Stimulated activated memory B cell treated with anti-CD40 and anti-IgM and Interleukin-4, amounts not matched to agents 10 μg/mL and 1 μg/mL and 100 μg/mL, for 72 hours (primary cell): ENCODE measurements at regions not wholly inside any gene's neighbourhood (a gene's known extent, or its start where the extent isn't known, plus 50 kb on each side); places are given as distances from the start of the nearest gene placed in this dataset.
"Not testable (repeated sequence)": the region's sequence is repeated elsewhere in the genome, so short reads cannot be mapped to it uniquely, and the experiment has no call there.

Experiments used
- ATAC-seq: fragments of 150-1000 bp; cut with Tn5 transposase; 2 replicates; pipeline ENCODE4 v1.10.0; 2021
- H3K27ac Mint-ChIP-seq: one replicate; pipeline ENCODE4 v1.8.0; 2022; ENCODE audit warnings: mild to moderate bottlenecking, mixed read lengths
- H3K27me3 Mint-ChIP-seq: one replicate; pipeline ENCODE4 v1.8.0; 2022; ENCODE audit warnings: mixed read lengths
- H3K36me3 Mint-ChIP-seq: one replicate; pipeline ENCODE4 v1.8.0; 2022; ENCODE audit warnings: mixed read lengths
- H3K4me1 Mint-ChIP-seq: one replicate; pipeline ENCODE4 v1.8.0; 2022; ENCODE audit warnings: mixed read lengths
- H3K4me3 Mint-ChIP-seq: one replicate; pipeline ENCODE4 v1.8.0; 2022; ENCODE audit warnings: mild to moderate bottlenecking, moderate library complexity, mixed read lengths
- H3K9me3 Mint-ChIP-seq: one replicate; pipeline ENCODE4 v1.8.0; 2022; ENCODE audit warnings: mixed read lengths

DNA sequence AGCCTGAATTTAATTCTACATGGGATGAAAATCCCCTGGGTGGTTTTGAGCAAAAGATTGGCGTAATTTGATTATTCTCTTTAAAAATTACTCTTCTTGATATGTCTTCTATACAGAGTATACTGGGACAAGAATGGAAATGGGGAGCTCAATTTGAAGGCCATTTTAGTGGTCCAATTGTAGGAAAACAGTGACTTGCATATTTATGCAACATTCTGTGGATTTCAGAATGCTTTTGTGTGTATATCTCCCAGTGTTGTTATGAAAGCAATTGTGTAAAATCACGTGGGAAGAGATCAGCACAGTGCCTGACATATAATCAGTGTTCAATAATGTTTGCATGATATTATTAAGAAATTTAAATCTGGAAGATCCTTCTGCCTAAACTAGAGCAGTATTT lies 575.9 kb upstream of the PBX1 start:
- ATAC-seq, result no peak
- Mint-ChIP-seq H3K27me3 (no peaks in the 10 kb centered on the region), H3K4me1 (no peaks in the 10 kb centered on the region)

GRCh38 chr1:163985700-163986099 lies 573.3 kb upstream of the PBX1 start:
- no peak for ATAC-seq
- no peak overlapping the region for H3K27ac Mint-ChIP-seq
- no peaks in the 10 kb centered on the region for H3K27me3 Mint-ChIP-seq
- H3K4me1 Mint-ChIP-seq, result no peaks in the 10 kb centered on the region
- no peaks in the 10 kb centered on the region for H3K36me3 Mint-ChIP-seq
- H3K9me3 Mint-ChIP-seq, result peaks cover 3% of the 10 kb centered on the region
- H3K4me3 Mint-ChIP-seq, result no peak overlapping the region

More for the DNA sequence above, 575.9 kb upstream of the PBX1 start:
- Mint-ChIP-seq H3K4me3 (no peak overlapping the region), H3K36me3 (no peaks in the 10 kb centered on the region), H3K27ac (no peak overlapping the region), H3K9me3 (peaks cover 3% of the 10 kb centered on the region)

DNA sequence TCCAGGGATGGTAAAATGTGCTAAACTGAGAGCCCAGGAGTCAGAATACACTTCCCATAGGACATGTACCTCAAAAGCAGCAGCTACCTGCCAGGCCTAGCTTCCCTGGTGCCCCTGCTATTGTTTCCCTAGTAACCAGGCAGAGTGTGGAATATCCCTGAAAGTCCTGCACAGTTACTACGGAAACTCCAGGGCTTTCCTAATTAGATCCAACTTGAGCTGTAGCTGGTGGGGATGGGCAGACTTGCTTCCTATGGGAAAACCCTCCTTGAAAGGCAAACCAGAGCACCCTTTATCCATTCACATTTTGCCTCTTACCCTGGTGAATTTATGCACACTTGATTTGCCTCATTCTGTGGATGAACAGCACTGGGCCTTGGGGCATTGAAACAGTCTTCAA lies 559.9 kb upstream of the PBX1 start:
- no peak overlapping the region for H3K4me3 Mint-ChIP-seq
- H3K4me1 Mint-ChIP-seq, result no peaks in the 10 kb centered on the region
- H3K27ac Mint-ChIP-seq, result no peak overlapping the region
- peaks cover 12% of the 10 kb centered on the region for H3K9me3 Mint-ChIP-seq
- no peak for ATAC-seq
- no peaks in the 10 kb centered on the region for H3K36me3 Mint-ChIP-seq
- no peaks in the 10 kb centered on the region for H3K27me3 Mint-ChIP-seq

- H3K36me3 Mint-ChIP-seq, H3K4me3 Mint-ChIP-seq, H3K27ac Mint-ChIP-seq, H3K4me1 Mint-ChIP-seq, H3K27me3 Mint-ChIP-seq, ATAC-seq: not testable (repeated sequence)
- H3K9me3 Mint-ChIP-seq, result peaks cover 29% of the 10 kb centered on the region
These were observed 552.8 kb upstream of the PBX1 start for GRCh38 chr1:164006186-164006585.

- Mint-ChIP-seq H3K27me3 (no peaks in the 10 kb centered on the region), H3K36me3 (no peaks in the 10 kb centered on the region), H3K9me3 (peaks cover 30% of the 10 kb centered on the region), H3K4me3 (no peak overlapping the region), H3K27ac (no peak overlapping the region), H3K4me1 (no peaks in the 10 kb centered on the region)
- no peak for ATAC-seq
These were observed 552.4 kb upstream of the PBX1 start for GRCh38 chr1:164006621-164007020.

DNA sequence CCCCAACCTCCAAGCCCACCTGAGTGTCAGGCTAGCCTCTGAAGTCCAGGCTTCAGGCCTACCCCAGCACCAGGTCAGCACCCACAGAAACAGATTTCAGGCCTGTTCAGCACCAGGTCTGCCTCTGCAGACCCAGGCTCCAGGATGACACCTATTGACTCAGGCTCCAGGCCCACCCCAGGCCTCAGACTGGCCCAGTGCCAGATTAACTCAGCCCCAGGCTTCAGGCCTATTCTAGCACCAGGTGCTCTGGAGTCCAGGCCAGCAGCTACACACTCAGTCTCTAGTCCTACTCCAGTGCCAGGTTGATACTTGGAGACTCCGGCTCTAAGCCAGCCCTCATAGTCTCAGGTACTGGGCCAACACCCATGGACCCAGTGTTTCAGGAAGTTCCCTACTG lies 541.7 kb upstream of the PBX1 start:
- peaks cover 13% of the 10 kb centered on the region for H3K9me3 Mint-ChIP-seq
- H3K4me3 Mint-ChIP-seq, result no peak overlapping the region
- ATAC-seq, result no peak
- no peaks in the 10 kb centered on the region for H3K27me3 Mint-ChIP-seq
- H3K27ac Mint-ChIP-seq, result no peak overlapping the region
- no peaks in the 10 kb centered on the region for H3K36me3 Mint-ChIP-seq
- H3K4me1 Mint-ChIP-seq, result no peaks in the 10 kb centered on the region

GRCh38 chr1:164020391-164020790 lies 538.6 kb upstream of the PBX1 start:
- Mint-ChIP-seq H3K36me3 (no peaks in the 10 kb centered on the region), H3K4me3 (no peak overlapping the region), H3K27ac (no peak overlapping the region), H3K4me1 (no peaks in the 10 kb centered on the region), H3K9me3 (peaks cover 17% of the 10 kb centered on the region), H3K27me3 (no peaks in the 10 kb centered on the region)
- no peak for ATAC-seq

DNA sequence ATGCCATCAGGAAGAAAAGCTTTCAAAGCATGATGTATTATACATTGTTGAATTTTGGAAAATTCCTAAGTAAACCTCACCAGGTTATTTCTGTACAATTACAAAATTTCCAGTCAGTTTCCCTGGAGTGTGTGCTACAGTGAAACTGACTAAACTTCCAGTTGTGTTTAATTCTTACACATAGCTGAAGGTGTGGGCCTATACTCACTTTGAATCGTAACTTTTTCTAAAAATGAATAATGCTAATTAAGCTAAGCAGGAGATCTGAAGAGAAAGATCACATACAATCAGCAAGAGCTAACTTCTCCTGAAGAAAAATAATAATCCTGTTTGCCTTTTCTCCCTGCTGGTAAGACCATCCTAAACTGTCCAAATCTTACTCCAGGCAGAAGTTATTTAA lies 537.2 kb upstream of the PBX1 start:
- no peak for ATAC-seq
- no peak overlapping the region for H3K27ac Mint-ChIP-seq
- peaks cover 19% of the 10 kb centered on the region for H3K9me3 Mint-ChIP-seq
- no peak overlapping the region for H3K4me3 Mint-ChIP-seq
- H3K4me1 Mint-ChIP-seq, result no peaks in the 10 kb centered on the region
- no peaks in the 10 kb centered on the region for H3K27me3 Mint-ChIP-seq
- H3K36me3 Mint-ChIP-seq, result no peaks in the 10 kb centered on the region

DNA sequence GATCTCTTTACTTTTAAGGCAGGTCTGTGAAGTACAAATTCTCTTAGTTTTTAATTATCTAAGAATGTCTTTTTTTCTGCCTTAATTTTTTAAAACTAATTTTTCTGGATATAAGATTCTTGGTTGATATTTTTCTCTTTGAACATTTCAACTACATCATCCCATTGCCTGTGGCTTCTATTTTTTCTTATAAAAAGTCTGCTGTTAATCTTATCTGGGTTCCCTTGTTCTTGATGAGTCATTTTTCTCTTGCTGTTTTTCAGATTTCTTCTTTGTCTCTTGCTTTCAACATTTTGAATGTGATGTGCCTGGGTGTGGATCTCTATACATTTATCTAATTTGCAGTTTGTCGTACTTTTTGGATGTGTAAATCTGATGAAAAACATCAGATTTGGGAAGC lies 525.2 kb upstream of the PBX1 start:
- Mint-ChIP-seq H3K4me3 (no peak overlapping the region), H3K9me3 (peaks cover 14% of the 10 kb centered on the region), H3K4me1 (no peaks in the 10 kb centered on the region), H3K27me3 (no peaks in the 10 kb centered on the region), H3K27ac (no peak overlapping the region), H3K36me3 (no peaks in the 10 kb centered on the region)
- ATAC-seq, result no peak

GRCh38 chr1:164040754-164041153 lies 518.2 kb upstream of the PBX1 start:
- H3K27ac Mint-ChIP-seq, result no peak overlapping the region
- no peaks in the 10 kb centered on the region for H3K4me1 Mint-ChIP-seq
- no peak for ATAC-seq
- H3K27me3 Mint-ChIP-seq, result no peaks in the 10 kb centered on the region
- no peaks in the 10 kb centered on the region for H3K36me3 Mint-ChIP-seq
- H3K9me3 Mint-ChIP-seq, result peaks cover under 1% of the 10 kb centered on the region
- no peak overlapping the region for H3K4me3 Mint-ChIP-seq

DNA sequence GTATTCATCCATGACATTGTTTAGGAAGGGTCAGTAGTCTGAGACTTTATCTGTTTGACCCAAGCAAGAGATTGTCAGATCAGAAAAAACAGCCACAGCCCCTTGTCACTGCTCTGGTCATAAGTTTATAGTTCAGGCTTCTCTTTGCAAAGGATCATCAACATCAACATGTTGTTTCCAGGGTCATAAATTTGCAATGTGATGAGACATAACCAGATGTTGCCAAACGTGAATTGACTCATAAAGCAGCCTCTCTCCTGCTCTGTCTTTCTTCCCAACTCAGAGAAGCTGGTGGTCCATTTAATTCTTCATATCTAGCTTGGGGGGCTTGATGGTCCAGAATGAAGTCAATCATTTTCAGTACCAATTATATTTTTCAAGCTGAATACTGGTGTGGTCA lies 507.2 kb upstream of the PBX1 start:
- H3K4me1 Mint-ChIP-seq, result no peaks in the 10 kb centered on the region
- H3K9me3 Mint-ChIP-seq, result peaks cover 9% of the 10 kb centered on the region
- no peaks in the 10 kb centered on the region for H3K36me3 Mint-ChIP-seq
- no peak overlapping the region for H3K4me3 Mint-ChIP-seq
- H3K27me3 Mint-ChIP-seq, result no peaks in the 10 kb centered on the region
- no peak overlapping the region for H3K27ac Mint-ChIP-seq
- ATAC-seq, result no peak

DNA sequence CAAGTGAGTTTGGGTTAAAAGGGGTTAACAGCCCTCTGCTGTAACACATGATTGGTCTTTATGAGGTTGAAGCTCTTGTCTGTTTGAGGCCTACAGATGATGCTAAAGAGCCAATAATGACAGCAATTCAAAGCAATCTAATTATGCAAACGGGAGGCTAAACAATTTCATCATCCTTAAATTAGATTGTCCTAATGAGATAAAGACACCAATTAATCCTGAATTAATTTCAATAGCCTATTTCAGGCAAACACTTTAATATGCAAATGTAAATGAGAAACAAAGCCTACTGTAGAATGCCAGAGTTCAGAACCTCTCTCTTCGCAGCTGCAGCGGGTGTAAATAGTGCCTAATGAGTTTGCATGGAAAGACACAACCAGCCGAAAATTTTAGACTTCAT lies 504.7 kb upstream of the PBX1 start:
- ATAC-seq, result no peak
- Mint-ChIP-seq H3K36me3 (no peaks in the 10 kb centered on the region), H3K4me3 (no peak overlapping the region), H3K27ac (no peak overlapping the region), H3K4me1 (no peaks in the 10 kb centered on the region), H3K27me3 (no peaks in the 10 kb centered on the region), H3K9me3 (peaks cover 7% of the 10 kb centered on the region)

DNA sequence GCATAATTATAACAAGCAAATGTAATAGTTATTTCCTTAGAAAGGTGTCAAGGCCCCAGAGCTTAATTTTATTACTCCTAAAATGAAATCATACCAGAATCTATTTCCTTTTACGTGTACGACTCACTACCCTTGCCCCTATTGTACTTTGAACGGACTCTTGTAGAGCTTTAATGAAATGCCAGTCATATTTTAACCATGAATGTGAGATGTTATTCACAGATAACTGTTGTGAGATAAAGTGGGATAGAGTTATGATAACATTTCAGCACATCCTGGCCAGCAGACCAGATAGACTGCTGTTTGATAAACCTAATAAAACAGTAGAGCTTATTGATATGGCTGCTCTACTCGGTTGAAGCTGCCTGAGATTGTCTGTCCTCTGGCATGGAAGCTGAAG lies 500.8 kb upstream of the PBX1 start:
- no peaks in the 10 kb centered on the region for H3K4me1 Mint-ChIP-seq
- no peaks in the 10 kb centered on the region for H3K36me3 Mint-ChIP-seq
- no peak for ATAC-seq
- H3K9me3 Mint-ChIP-seq, result peaks cover 4% of the 10 kb centered on the region
- no peak overlapping the region for H3K4me3 Mint-ChIP-seq
- H3K27ac Mint-ChIP-seq, result no peak overlapping the region
- no peaks in the 10 kb centered on the region for H3K27me3 Mint-ChIP-seq

DNA sequence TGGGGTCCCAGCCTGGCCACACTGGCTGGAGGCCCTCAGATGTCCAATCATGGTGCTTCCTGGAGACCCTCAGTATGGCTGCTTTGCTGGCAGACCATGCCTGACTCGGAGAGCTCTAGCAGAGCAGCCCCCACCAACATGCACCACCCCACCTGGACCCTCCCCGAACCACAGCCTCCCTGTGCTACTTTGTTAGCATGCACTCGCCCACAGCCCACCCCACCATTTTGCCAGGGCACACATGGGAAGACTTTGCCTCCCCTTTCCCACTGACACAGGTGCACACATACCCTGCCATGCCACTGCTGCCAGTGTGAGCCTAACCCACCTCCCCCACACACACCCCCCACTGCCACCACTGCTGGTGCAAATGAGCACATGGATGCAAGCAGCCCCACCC lies 497.5 kb upstream of the PBX1 start:
- Mint-ChIP-seq H3K36me3 (no peaks in the 10 kb centered on the region), H3K27me3 (no peaks in the 10 kb centered on the region), H3K27ac (no peak overlapping the region), H3K4me3 (no peak overlapping the region), H3K9me3 (peaks cover 4% of the 10 kb centered on the region), H3K4me1 (no peaks in the 10 kb centered on the region)
- ATAC-seq, result peak; percentile 47

DNA sequence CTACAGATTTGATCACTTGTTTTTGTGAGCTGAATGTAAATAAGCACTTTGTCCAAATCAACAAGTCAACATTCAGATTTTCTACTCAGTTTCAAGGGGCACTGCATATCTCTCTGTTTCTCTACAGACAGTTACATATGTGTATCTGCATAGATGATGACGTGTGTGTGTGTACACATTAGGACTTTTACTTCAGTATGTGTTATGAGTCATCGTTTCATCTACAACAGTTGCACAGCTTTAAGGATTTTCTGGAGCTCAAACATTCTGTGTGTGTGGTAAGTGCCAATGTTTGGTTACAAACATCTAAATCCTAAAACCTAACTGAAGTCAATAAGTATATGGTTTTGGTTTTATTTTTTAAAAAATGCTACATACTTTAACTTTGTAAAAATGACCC lies 494.5 kb upstream of the PBX1 start:
- no peak overlapping the region for H3K4me3 Mint-ChIP-seq
- ATAC-seq, result no peak
- no peak overlapping the region for H3K27ac Mint-ChIP-seq
- H3K36me3 Mint-ChIP-seq, result no peaks in the 10 kb centered on the region
- peaks cover 9% of the 10 kb centered on the region for H3K9me3 Mint-ChIP-seq
- no peaks in the 10 kb centered on the region for H3K27me3 Mint-ChIP-seq
- no peaks in the 10 kb centered on the region for H3K4me1 Mint-ChIP-seq

GRCh38 chr1:164071288-164071687 lies 487.7 kb upstream of the PBX1 start:
- ATAC-seq, result no peak
- H3K4me3 Mint-ChIP-seq, result no peak overlapping the region
- H3K9me3 Mint-ChIP-seq, result peaks cover 23% of the 10 kb centered on the region
- H3K27me3 Mint-ChIP-seq, result no peaks in the 10 kb centered on the region
- no peak overlapping the region for H3K27ac Mint-ChIP-seq
- H3K36me3 Mint-ChIP-seq, result no peaks in the 10 kb centered on the region
- no peaks in the 10 kb centered on the region for H3K4me1 Mint-ChIP-seq

DNA sequence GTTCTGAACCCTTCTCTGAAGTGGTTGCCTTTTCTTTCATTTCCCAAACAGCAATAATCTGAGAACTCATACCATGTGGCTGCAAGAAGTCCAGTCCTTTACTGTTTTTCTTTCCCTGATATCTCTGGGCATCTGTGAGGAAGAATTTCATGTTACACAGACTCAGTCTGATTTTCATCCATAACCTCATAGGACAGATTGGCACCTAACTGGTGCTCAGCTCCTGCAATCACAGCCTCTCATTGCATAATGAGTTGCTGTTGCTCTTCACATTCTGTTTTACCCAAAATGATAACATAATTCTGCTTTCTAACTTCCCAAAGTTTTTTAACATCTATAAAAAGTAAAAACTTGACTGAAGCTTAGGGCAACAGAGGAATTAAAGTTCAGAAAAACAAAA lies 472.2 kb upstream of the PBX1 start:
- H3K4me1 Mint-ChIP-seq, result no peaks in the 10 kb centered on the region
- ATAC-seq, result no peak
- peaks cover 2% of the 10 kb centered on the region for H3K9me3 Mint-ChIP-seq
- no peak overlapping the region for H3K4me3 Mint-ChIP-seq
- H3K27ac Mint-ChIP-seq, result no peak overlapping the region
- H3K27me3 Mint-ChIP-seq, result no peaks in the 10 kb centered on the region
- H3K36me3 Mint-ChIP-seq, result no peaks in the 10 kb centered on the region
